ENCODE measurements at regions not wholly inside any gene's neighbourhood (a gene's known extent, or its start where the extent isn't known, plus 50 kb on each side); places are given as distances from the start of the nearest gene placed in this dataset.

DNA sequence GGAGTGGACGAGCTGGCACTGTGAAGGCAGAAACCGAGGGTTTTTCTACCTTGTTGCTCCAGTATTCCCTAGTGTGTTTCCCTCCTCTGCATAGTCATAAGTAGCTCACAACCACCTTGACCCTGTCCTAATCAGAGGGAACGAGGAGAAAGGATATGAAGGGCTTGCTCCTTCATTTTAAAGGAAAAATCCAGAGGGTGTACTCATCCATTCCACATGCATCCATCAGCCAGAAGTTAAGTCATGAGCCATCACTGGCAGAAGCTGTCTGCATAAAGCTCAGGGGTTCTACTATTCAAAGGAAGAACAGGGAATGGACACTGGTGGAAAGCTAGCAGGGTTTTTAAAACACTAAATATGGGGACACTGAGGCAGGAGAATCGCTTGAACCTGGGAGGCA is 84.3 kb upstream of the FOXN3 start:
- TF ChIP-seq, protein P1, sequence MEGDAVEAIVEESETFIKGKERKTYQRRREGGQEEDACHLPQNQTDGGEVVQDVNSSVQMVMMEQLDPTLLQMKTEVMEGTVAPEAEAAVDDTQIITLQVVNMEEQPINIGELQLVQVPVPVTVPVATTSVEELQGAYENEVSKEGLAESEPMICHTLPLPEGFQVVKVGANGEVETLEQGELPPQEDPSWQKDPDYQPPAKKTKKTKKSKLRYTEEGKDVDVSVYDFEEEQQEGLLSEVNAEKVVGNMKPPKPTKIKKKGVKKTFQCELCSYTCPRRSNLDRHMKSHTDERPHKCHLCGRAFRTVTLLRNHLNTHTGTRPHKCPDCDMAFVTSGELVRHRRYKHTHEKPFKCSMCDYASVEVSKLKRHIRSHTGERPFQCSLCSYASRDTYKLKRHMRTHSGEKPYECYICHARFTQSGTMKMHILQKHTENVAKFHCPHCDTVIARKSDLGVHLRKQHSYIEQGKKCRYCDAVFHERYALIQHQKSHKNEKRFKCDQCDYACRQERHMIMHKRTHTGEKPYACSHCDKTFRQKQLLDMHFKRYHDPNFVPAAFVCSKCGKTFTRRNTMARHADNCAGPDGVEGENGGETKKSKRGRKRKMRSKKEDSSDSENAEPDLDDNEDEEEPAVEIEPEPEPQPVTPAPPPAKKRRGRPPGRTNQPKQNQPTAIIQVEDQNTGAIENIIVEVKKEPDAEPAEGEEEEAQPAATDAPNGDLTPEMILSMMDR (IDR thresholded peaks at IDR 0.05; ENCODE audit: low read depth, low read length) = no peak
- TF ChIP-seq POLR2A (IDR thresholded peaks at IDR 0.05; ENCODE audit: extremely low read depth, insufficient read length) = no peak

Measured in NB4 (cell line).